Mesendoderm (in vitro differentiated cells): ENCODE measurements at regions not wholly inside any gene's neighbourhood (a gene's known extent, or its start where the extent isn't known, plus 50 kb on each side); places are given as distances from the start of the nearest gene placed in this dataset.

Source experiments
- DNase-seq: peaks from one replicate; pipeline ENCODE4 v3.0.0; 2013
- H2AK5ac ChIP-seq: 2 replicates; pipeline ENCODE4 v1.6.1; 2013; ENCODE audit warnings: low read length, inconsistent platforms
- H2BK120ac ChIP-seq: 2 replicates; pipeline ENCODE4 v1.6.1; 2013; ENCODE audit warnings: low read depth, mild to moderate bottlenecking, low read length, moderate library complexity, mixed read lengths
- H2BK15ac ChIP-seq: replicated peaks from 2 replicates; pipeline ENCODE4 v1.6.1; 2013; ENCODE audit warnings: low read depth, mild to moderate bottlenecking, moderate library complexity
- H2BK5ac ChIP-seq: 2 replicates; pipeline ENCODE4 v1.6.1; 2013; ENCODE audit warnings: low read length, inconsistent platforms
- H3K18ac ChIP-seq: 2 replicates; pipeline ENCODE4 v1.6.1; 2013; ENCODE audit warnings: mild to moderate bottlenecking, low read length, mixed read lengths
- H3K23ac ChIP-seq: one replicate; pipeline ENCODE4 v1.6.1; 2013; ENCODE audit warnings: low read length
- H3K27ac ChIP-seq: 2 replicates; pipeline ENCODE4 v1.5.1; 2013; ENCODE audit warnings: low read depth, mild to moderate bottlenecking, inconsistent platforms, low read length, moderate library complexity
- H3K27me3 ChIP-seq: 2 replicates; pipeline ENCODE4 v1.6.1; 2013; ENCODE audit warnings: low read length, control low read depth, mild to moderate bottlenecking, inconsistent platforms; ENCODE audit not compliant: insufficient read depth, poor library complexity
- H3K36me3 ChIP-seq: 2 replicates; pipeline ENCODE4 v1.6.1; 2013; ENCODE audit warnings: low read length, inconsistent platforms; ENCODE audit not compliant: control insufficient read depth, insufficient read depth
- H3K4ac ChIP-seq: one replicate; pipeline ENCODE4 v1.6.1; 2013; ENCODE audit warnings: low read depth, mild to moderate bottlenecking, low read length, moderate library complexity
- H3K4me1 ChIP-seq: 2 replicates; pipeline ENCODE4 v1.6.1; 2013; ENCODE audit warnings: low read depth, low read length, inconsistent platforms; ENCODE audit not compliant: control insufficient read depth
- H3K4me2 ChIP-seq: 2 replicates; pipeline ENCODE4 v1.6.1; 2013; ENCODE audit warnings: low read length
- H3K4me3 ChIP-seq: 2 replicates; pipeline ENCODE4 v1.5.1; 2013; ENCODE audit warnings: mild to moderate bottlenecking, low read length
- H3K56ac ChIP-seq: one replicate; pipeline ENCODE4 v1.6.1; 2013; ENCODE audit warnings: low read length
- H3K79me1 ChIP-seq: 2 replicates; pipeline ENCODE4 v1.6.1; 2013; ENCODE audit warnings: low read length, inconsistent platforms
- H3K79me2 ChIP-seq: 2 replicates; pipeline ENCODE4 v1.6.1; 2013; ENCODE audit warnings: mild to moderate bottlenecking, low read length; ENCODE audit not compliant: control insufficient read depth, insufficient read depth
- H3K9ac ChIP-seq: 2 replicates; pipeline ENCODE4 v1.6.1; 2013; ENCODE audit warnings: low read length, inconsistent platforms
- H4K5ac ChIP-seq: one replicate; pipeline ENCODE4 v1.6.1; 2013; ENCODE audit warnings: low read length
- H4K8ac ChIP-seq: one replicate; pipeline ENCODE4 v1.6.1; 2013; ENCODE audit warnings: low read depth, mild to moderate bottlenecking, control low read depth, low read length, moderate library complexity
- WGBS: extraction: QIAGEN DNeasy Blood & Tissue Kit; methylation state at CpG from one replicate; pipeline ENCODE4 v1.1.7; 2013; ENCODE audit warnings: low lambda C conversion rate, missing lambda C conversion rate; ENCODE audit not compliant: insufficient coverage; ENCODE audit errors: extremely low coverage; 5-methylcytosine and 5-hydroxymethylcytosine counted together

DNA sequence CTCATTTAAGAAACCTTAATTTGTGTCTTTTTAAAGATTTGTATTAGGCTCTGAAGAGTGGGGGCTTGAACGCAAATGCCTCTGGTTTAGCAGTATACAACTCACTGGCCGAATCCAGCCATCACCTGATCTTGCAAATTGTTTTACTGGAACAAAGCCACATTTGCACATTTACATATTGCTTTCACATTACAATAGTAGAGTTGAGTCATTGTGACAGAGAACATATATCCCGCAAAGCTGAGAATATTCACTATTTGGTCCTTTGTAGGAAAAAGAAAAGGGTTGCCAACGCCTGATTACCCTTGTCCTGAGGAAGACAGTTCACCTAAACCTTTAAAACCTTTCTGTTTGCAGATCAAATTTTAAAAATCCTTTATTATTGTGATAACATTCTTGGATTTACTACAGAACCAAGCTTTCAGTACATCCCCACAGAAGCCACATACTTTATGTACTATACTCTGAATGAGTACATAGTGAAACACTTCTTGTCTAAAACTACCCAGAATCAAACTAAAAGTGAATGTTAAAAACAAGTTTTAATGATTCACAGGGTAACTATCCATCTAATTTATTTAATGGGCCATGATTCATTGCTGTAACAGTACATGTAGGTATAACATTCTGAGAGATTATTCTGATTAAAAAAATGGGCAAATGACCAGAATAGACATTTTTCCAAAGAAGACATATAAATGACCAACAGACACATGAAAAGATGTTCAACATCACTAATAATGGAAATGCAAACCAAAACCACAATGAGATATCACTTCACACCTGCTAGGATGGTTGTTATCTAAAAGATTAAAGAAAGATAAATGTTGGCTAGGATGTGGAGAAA, 161.0 kb downstream of the SLC25A46 start:
- Histone ChIP-seq H3K4ac (no peak overlapping the region), H3K79me1 (no peaks in the 10 kb centered on the region), H2BK120ac (no peak overlapping the region), H3K4me3 (no peak overlapping the region), H2BK15ac (no peak overlapping the region), H3K56ac (no peak overlapping the region), H3K9ac (no peak overlapping the region), H3K27ac (no peak overlapping the region), H4K5ac (no peak overlapping the region), H2BK5ac (no peak overlapping the region), H3K4me1 (no peaks in the 10 kb centered on the region), H2AK5ac (no peak overlapping the region), H3K4me2 (no peak overlapping the region), H4K8ac (no peak overlapping the region), H3K79me2 (no peaks in the 10 kb centered on the region), H3K18ac (no peak overlapping the region), H3K36me3 (no peaks in the 10 kb centered on the region), H3K27me3 (no peaks in the 10 kb centered on the region), H3K23ac (no peak overlapping the region)
- DNase-seq: peak; percentile 21
- WGBS: no CpG with 5 or more reads among the region's 4 CpGs

DNA sequence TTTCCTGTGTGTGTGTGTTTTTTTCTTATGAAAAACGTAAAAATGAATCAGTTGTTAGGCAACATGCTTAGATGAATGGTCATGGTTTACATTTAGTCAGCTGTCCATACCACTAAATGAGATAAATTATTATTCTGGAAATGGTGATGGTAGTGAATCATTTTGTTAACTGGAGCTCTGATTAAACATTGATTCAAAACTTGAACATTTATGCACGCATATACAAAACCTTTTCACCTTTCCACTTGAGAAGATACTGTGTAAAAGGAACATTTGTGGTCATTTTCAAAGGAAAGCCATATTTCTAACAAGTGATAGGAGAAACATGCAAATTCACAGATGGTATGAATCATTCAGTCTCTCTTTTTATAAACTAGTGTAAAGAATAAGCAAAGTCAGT, 162.0 kb downstream of the SLC25A46 start:
- Histone ChIP-seq H3K18ac (no peak overlapping the region), H3K4me1 (no peaks in the 10 kb centered on the region), H3K36me3 (no peaks in the 10 kb centered on the region), H3K4ac (no peak overlapping the region), H3K56ac (no peak overlapping the region), H4K5ac (no peak overlapping the region), H2BK15ac (no peak overlapping the region), H3K27me3 (no peaks in the 10 kb centered on the region), H3K27ac (no peak overlapping the region), H2AK5ac (no peak overlapping the region), H3K4me3 (no peak overlapping the region), H3K4me2 (no peak overlapping the region), H3K9ac (no peak overlapping the region), H2BK5ac (no peak overlapping the region), H3K79me2 (no peaks in the 10 kb centered on the region), H3K79me1 (no peaks in the 10 kb centered on the region), H3K23ac (no peak overlapping the region), H2BK120ac (no peak overlapping the region), H4K8ac (no peak overlapping the region)
- no peak for DNase-seq
- WGBS: no CpG with 5 or more reads among the region's 2 CpGs

DNA sequence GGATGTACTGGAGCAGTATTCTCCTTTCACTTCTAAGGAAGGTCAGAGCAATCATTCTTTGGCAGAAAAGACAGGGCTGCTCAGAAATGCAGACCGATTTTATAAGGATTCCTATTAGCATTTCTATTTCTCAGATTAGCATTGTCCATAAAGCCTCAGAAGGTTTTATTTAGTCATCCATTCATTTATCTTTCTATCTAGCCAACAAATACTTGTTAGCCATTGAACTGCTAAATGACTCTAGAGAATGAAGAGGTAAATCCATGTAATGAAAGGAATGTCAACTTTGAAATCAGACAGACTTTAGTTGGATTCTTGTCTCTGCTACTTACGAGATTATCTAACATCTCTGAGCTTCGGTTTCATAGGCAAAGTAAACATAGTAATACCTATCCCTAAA, 165.2 kb downstream of the SLC25A46 start:
- Histone ChIP-seq H3K4ac (no peak overlapping the region), H3K18ac (no peak overlapping the region), H3K27me3 (no peaks in the 10 kb centered on the region), H3K79me1 (no peaks in the 10 kb centered on the region), H3K4me3 (no peak overlapping the region), H3K23ac (no peak overlapping the region), H3K4me1 (no peaks in the 10 kb centered on the region), H3K9ac (no peak overlapping the region), H3K56ac (no peak overlapping the region), H2BK5ac (no peak overlapping the region), H4K8ac (no peak overlapping the region), H3K36me3 (no peaks in the 10 kb centered on the region), H2BK120ac (no peak overlapping the region), H3K27ac (no peak overlapping the region), H2AK5ac (no peak overlapping the region), H2BK15ac (no peak overlapping the region), H3K4me2 (no peak overlapping the region), H4K5ac (no peak overlapping the region), H3K79me2 (no peaks in the 10 kb centered on the region)
- DNase-seq: no peak
- no CpG with 5 or more reads among the region's 3 CpGs for WGBS

DNA sequence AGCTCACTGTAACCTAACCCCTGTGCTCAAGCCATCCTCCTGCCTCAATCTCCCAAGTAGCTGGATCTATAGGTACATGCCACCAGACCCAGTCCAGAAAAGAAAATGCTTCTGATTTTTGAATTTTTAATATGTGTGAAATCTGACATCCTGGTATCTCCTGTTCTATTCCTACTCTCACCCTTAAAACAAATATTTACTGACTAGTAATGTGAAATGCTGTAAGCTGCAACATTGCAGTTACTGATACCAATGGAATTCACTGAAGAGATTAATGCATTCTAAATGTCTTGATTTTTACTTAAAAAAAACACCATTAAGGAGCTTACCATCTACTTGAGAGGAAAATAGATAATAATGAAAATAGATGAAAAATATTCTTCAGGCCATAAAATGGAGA, 162.7 kb upstream of the TSLP start:
- Histone ChIP-seq H2AK5ac (no peak overlapping the region), H3K36me3 (no peaks in the 10 kb centered on the region), H2BK5ac (no peak overlapping the region), H3K23ac (no peak overlapping the region), H3K56ac (no peak overlapping the region), H3K4me1 (no peaks in the 10 kb centered on the region), H3K4me2 (no peak overlapping the region), H3K9ac (no peak overlapping the region), H3K4ac (no peak overlapping the region), H4K8ac (no peak overlapping the region), H2BK15ac (no peak overlapping the region), H3K79me1 (no peaks in the 10 kb centered on the region), H3K4me3 (no peak overlapping the region), H3K18ac (no peak overlapping the region), H3K79me2 (no peaks in the 10 kb centered on the region), H4K5ac (no peak overlapping the region), H3K27ac (no peak overlapping the region), H3K27me3 (no peaks in the 10 kb centered on the region), H2BK120ac (no peak overlapping the region)
- DNase-seq: no peak

DNA sequence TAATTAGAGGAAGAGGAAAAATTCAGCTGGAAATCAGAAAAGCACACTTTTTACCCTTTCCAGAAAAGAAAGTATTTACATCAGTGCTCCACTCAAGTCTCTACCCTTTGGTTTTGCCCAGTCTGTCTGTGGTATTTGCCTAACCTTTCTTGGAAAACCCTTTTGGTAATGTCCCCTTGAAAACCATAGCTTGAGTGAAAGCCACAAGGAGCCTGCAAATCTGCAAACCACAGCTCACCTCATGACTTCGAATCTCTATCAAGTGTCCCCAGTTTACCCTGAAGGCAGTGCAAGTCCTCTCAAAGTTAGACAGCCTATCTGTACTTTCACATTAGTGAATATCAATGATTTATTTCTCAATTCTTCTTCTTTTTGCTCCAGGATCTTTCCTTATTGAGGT, 162.1 kb upstream of the TSLP start:
- no peak overlapping the region for H3K9ac ChIP-seq
- WGBS: no CpG with 5 or more reads among the region's 1 CpG
- no peak overlapping the region for H3K23ac ChIP-seq

DNA sequence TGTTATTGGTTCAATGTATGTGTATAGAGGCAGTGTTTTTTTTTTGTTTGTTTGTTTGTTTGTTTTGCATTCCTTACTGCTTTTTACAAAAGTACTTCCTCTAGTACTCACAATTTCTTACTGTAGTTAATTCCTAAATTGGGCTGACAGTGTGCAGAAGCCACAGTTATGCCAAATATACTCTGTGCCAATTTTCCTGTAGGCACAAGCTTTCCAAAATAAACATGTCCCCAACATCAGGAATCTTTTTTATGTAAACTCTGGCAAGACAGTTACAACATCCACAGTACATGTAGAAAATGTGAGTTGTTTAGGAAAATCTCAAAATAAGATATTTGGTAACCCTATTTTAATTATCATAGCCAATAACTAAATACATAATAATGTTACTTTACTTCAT, 161.6 kb upstream of the TSLP start:
- Histone ChIP-seq H4K5ac (no peak overlapping the region), H3K4ac (no peak overlapping the region), H3K4me1 (no peaks in the 10 kb centered on the region), H3K4me3 (no peak overlapping the region), H3K4me2 (no peak overlapping the region), H3K18ac (no peak overlapping the region), H3K36me3 (no peaks in the 10 kb centered on the region), H3K23ac (no peak overlapping the region), H3K27ac (no peak overlapping the region), H3K56ac (no peak overlapping the region), H2BK120ac (no peak overlapping the region), H4K8ac (no peak overlapping the region), H3K9ac (no peak overlapping the region), H3K79me1 (no peaks in the 10 kb centered on the region), H2BK15ac (no peak overlapping the region), H3K79me2 (no peaks in the 10 kb centered on the region), H3K27me3 (no peaks in the 10 kb centered on the region), H2AK5ac (no peak overlapping the region), H2BK5ac (no peak overlapping the region)
- no peak for DNase-seq

More for the DNA sequence above, 162.1 kb upstream of the TSLP start:
- Histone ChIP-seq H2BK120ac (no peak overlapping the region), H3K27me3 (no peaks in the 10 kb centered on the region), H3K27ac (no peak overlapping the region), H2BK15ac (no peak overlapping the region), H2AK5ac (no peak overlapping the region), H3K79me1 (no peaks in the 10 kb centered on the region), H3K56ac (no peak overlapping the region), H3K79me2 (no peaks in the 10 kb centered on the region), H4K8ac (no peak overlapping the region), H3K4me3 (no peak overlapping the region), H4K5ac (no peak overlapping the region), H2BK5ac (no peak overlapping the region), H3K4me2 (no peak overlapping the region), H3K18ac (no peak overlapping the region), H3K4ac (no peak overlapping the region), H3K36me3 (no peaks in the 10 kb centered on the region), H3K4me1 (no peaks in the 10 kb centered on the region)
- DNase-seq: no peak
